Upper lobe of right lung (tissue), 1 donor: ENCODE measurements at regions not wholly inside any gene's neighbourhood (a gene's known extent, or its start where the extent isn't known, plus 50 kb on each side); places are given as distances from the start of the nearest gene placed in this dataset.

Experiments
- ATAC-seq: fragments of 200-7000 bp; cut with Tn5 transposase; one replicate; pipeline ENCODE4 v1.9.1; 2020; ENCODE audit warnings: mild to moderate bottlenecking, moderate library complexity
- DNase-seq: peaks from one replicate; pipeline ENCODE4 v3.0.0-alpha.2; 2020
- H3K27ac ChIP-seq: fragments of 200-600 bp; one replicate; pipeline ENCODE4 v1.8.0; 2022
- H3K27me3 ChIP-seq: fragments of 200-600 bp; one replicate; pipeline ENCODE4 v1.8.0; 2022; ENCODE audit warnings: mild to moderate bottlenecking
- H3K36me3 ChIP-seq: fragments of 200-600 bp; one replicate; pipeline ENCODE4 v1.8.0; 2022
- H3K4me1 ChIP-seq: fragments of 200-600 bp; one replicate; pipeline ENCODE4 v1.8.0; 2022
- H3K4me3 ChIP-seq: fragments of 200-600 bp; one replicate; pipeline ENCODE4 v1.8.0; 2022; ENCODE audit warnings: mild to moderate bottlenecking
- H3K9me3 ChIP-seq: fragments of 200-600 bp; one replicate; pipeline ENCODE4 v1.8.0; 2022
- intact Hi-C: fragments of 100-400 bp; cut with DNase I; formaldehyde crosslinking; loops from one replicate; pipeline ENCODE4 v1.11.0; 2022
- TF ChIP-seq, protein P1 (sequence below): fragments of 200-600 bp; IDR thresholded peaks from one replicate; pipeline ENCODE4 v1.8.0; 2022; ENCODE audit warnings: antibody characterized with exemption
- donor health status: DM: no; HTN: yes; CAD: no; lungs with severe emphysema.

DNA sequence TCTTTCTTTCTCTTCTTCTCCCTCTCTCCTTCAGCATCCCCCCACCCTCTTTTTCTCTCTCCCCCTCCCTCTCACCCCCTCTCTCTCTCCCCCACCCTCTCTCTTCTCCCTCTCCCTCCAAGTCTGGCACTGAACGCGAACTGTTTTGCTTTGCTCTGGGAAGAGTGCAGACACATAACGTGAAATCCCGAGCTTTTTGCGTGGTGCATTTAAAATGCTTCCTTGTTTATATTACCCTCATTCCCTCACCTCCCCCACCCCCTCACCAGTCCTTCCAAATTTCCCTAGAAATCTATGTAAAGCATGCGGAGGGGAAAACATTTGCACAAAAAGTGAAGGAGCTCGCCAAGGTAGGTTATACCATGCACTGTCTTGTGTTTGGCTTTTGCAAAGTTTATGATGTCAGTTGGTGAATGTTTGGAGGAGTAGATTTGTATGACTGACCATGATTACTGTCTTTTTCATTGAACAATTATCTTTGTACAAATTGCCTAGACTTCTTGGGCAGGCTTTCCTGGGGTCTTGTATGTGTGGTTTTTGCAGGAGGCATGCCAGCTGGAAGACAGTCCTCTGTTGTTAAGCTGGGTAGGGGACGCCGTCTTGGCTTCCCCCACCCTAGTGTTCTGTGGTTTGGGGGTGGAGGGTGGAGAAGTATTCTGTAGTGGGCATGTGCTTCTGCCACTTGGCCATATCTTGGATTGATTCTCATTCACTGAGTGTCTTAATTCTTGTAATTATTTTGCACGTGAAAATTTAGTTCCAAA, 123.7 kb upstream of the HSD17B12 start:
- Histone ChIP-seq H3K27me3 (peaks cover 54% of the 10 kb centered on the region), H3K4me3 (no peak overlapping the region), H3K9me3 (no peaks in the 10 kb centered on the region), H3K36me3 (no peaks in the 10 kb centered on the region), H3K4me1 (no peaks in the 10 kb centered on the region), H3K27ac (no peak overlapping the region)
- DNase-seq: no peak
- TF ChIP-seq, protein P1, sequence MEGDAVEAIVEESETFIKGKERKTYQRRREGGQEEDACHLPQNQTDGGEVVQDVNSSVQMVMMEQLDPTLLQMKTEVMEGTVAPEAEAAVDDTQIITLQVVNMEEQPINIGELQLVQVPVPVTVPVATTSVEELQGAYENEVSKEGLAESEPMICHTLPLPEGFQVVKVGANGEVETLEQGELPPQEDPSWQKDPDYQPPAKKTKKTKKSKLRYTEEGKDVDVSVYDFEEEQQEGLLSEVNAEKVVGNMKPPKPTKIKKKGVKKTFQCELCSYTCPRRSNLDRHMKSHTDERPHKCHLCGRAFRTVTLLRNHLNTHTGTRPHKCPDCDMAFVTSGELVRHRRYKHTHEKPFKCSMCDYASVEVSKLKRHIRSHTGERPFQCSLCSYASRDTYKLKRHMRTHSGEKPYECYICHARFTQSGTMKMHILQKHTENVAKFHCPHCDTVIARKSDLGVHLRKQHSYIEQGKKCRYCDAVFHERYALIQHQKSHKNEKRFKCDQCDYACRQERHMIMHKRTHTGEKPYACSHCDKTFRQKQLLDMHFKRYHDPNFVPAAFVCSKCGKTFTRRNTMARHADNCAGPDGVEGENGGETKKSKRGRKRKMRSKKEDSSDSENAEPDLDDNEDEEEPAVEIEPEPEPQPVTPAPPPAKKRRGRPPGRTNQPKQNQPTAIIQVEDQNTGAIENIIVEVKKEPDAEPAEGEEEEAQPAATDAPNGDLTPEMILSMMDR: no peak
- intact Hi-C loops: no loop called here
- no peak for ATAC-seq

DNA sequence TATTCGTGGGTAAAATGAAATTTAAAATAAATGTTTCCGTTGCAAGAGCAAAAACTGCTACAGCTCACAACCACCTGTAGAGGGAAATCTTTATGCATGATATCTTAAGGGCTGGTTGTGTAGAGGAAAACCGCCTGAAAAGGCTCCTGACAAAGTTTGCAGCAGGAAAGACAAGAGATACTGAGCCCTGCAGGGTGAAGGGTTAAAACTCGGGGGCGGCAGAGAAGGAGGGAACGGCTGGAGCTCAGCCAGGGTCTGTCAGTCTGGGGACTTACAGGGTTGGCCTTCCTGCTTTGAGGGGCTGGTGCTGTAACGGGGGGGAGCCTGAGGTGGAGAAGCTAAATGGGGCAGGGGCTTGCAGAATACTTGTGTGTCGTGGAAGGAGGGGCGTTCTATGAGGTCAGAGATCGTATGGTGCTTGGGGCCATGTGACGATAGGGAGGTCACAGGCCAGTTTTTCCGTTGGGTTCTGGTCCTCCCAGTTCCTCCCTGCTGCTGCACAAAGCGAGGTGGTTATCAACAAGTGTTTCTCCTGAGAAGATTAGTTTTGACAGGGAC, 122.9 kb upstream of the HSD17B12 start:
- H3K4me3 ChIP-seq: no peak overlapping the region
- H3K36me3 ChIP-seq: no peaks in the 10 kb centered on the region
- H3K4me1 ChIP-seq: no peaks in the 10 kb centered on the region
- H3K27me3 ChIP-seq: peaks cover 55% of the 10 kb centered on the region
- intact Hi-C loops: no loop called here
- no peak overlapping the region for H3K27ac ChIP-seq
- ATAC-seq: no peak
- TF ChIP-seq, protein P1: peak; percentile 16
- DNase-seq: no peak
- no peaks in the 10 kb centered on the region for H3K9me3 ChIP-seq

DNA sequence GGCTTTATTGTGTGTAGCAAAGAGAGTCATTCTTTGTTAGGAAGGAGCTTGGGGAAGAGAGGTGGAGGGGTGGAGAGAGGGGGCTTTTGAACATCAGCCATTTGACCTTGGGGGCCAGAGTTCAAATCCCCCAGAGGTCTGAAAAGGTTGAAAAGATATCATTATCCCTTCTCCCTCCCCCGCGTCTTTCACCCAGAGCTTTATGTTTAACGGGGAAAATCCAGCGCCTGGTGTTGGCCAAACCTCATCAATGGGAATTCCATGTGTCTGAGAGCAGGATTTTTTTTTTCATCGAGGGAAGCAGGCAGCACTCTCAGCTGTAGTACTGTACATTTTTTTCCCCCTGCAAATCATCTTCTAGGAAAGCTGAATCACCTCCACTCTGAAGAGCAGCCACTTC, 122.4 kb upstream of the HSD17B12 start:
- TF ChIP-seq, protein P1: no peak
- H3K4me3 ChIP-seq: no peak overlapping the region
- H3K4me1 ChIP-seq: no peaks in the 10 kb centered on the region
- no peaks in the 10 kb centered on the region for H3K36me3 ChIP-seq
- H3K27ac ChIP-seq: no peak overlapping the region
- DNase-seq (no peak), ATAC-seq (no peak)
- peaks cover 58% of the 10 kb centered on the region for H3K27me3 ChIP-seq
- no peaks in the 10 kb centered on the region for H3K9me3 ChIP-seq
- intact Hi-C loops: no loop called here

DNA sequence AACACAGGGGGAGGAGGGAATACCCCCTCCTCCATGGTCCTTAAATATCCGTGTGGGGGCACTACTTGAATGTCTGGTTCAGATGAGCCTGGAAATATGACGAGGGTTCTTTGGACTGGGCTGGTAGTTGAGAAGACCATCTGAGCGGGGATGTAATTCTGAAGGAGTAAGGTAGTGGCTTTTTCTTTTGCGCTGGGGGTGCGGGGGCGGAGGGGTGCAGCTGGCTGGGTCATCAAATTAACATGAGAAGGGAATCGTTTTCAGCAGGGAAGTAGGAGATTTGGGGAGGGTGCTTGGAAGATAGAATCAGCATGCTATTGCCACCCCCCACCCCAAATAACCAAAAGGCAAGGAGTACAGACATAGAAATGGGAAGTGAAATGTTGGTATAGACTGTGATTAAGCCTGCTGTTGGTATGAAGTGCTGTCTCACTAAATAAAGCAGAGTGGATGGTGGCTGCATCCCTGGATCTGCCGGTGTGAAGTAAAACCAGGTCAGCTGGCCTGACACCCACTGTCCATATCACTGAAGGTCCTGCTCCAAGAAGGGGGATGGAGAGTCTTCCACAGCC, 121.9 kb upstream of the HSD17B12 start:
- Histone ChIP-seq H3K4me1 (no peaks in the 10 kb centered on the region), H3K36me3 (no peaks in the 10 kb centered on the region), H3K27ac (no peak overlapping the region), H3K9me3 (no peaks in the 10 kb centered on the region), H3K4me3 (no peak overlapping the region), H3K27me3 (peaks cover 58% of the 10 kb centered on the region)
- intact Hi-C loops: no loop called here
- DNase-seq: no peak
- no peak for ATAC-seq
- TF ChIP-seq, protein P1: no peak

DNA sequence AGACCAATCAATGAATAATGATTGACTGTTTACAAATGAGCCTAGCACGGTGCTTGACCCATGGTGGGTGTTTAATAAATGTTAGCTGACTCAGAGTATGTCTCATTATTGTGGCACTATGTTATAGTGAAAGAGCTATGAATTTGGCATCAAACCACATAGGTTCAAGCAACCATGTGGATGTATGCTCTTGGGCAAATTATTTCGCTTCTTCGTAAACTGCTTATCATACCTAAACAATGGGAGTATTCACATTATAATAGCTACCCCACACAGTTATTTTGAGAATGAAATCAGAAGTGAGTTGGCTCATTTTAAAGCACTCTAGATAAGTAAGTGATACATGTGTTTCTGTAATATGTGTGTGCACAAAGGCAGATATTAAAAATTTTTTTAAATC, 118.7 kb upstream of the HSD17B12 start:
- Histone ChIP-seq H3K4me1 (no peaks in the 10 kb centered on the region), H3K27me3 (peaks cover 34% of the 10 kb centered on the region), H3K27ac (no peak overlapping the region), H3K4me3 (no peak overlapping the region), H3K9me3 (no peaks in the 10 kb centered on the region), H3K36me3 (no peaks in the 10 kb centered on the region)
- TF ChIP-seq, protein P1: no peak
- no peak for ATAC-seq
- no peak for DNase-seq
- intact Hi-C loops: no loop called here
